ENCODE measurements at regions not wholly inside any gene's neighbourhood (a gene's known extent, or its start where the extent isn't known, plus 50 kb on each side); places are given as distances from the start of the nearest gene placed in this dataset.

- no peak for DNase-seq
Measured at GRCh38 chr5:167578977-167579692, 712.3 kb upstream of the WWC1 start.

GRCh38 chr5:167579693-167580055 lies 711.8 kb upstream of the WWC1 start:
- no peak for DNase-seq

- DNase-seq = no peak
Measured at GRCh38 chr5:167580608-167581007, 710.8 kb upstream of the WWC1 start.

- no peak for DNase-seq
Measured at GRCh38 chr5:167582283-167582682, 709.2 kb upstream of the WWC1 start.

- no peak for DNase-seq
Measured at GRCh38 chr5:167582886-167583285, 708.6 kb upstream of the WWC1 start.

- DNase-seq = no peak
Measured at GRCh38 chr5:167585184-167585583, 706.3 kb upstream of the WWC1 start.

GRCh38 chr5:167587772-167588437 lies 703.5 kb upstream of the WWC1 start:
- DNase-seq = no peak

GRCh38 chr5:167592114-167592513 lies 699.3 kb upstream of the WWC1 start:
- DNase-seq = no peak

- DNase-seq = no peak
Measured at GRCh38 chr5:167593329-167594060, 698.0 kb upstream of the WWC1 start.

- DNase-seq = no peak
Measured at GRCh38 chr5:167594061-167594435, 697.4 kb upstream of the WWC1 start.

GRCh38 chr5:167594750-167595149 lies 696.7 kb upstream of the WWC1 start:
- no peak for DNase-seq

GRCh38 chr5:167595196-167595595 lies 696.2 kb upstream of the WWC1 start:
- no peak for DNase-seq

GRCh38 chr5:167598166-167598565 lies 693.3 kb upstream of the WWC1 start:
- no peak for DNase-seq

- no peak for DNase-seq
Measured at GRCh38 chr5:167602067-167602466, 689.4 kb upstream of the WWC1 start.

- no peak for DNase-seq
Measured at GRCh38 chr5:167603135-167603534, 688.3 kb upstream of the WWC1 start.

GRCh38 chr5:167608390-167609272 lies 682.8 kb upstream of the WWC1 start:
- no peak for DNase-seq

- no peak for DNase-seq
Measured at GRCh38 chr5:167614294-167615021, 677.0 kb upstream of the WWC1 start.

GRCh38 chr5:167616043-167616890 lies 675.2 kb upstream of the WWC1 start:
- no peak for DNase-seq

GRCh38 chr5:167623354-167623753 lies 668.1 kb upstream of the WWC1 start:
- no peak for DNase-seq

- no peak for DNase-seq
Measured at GRCh38 chr5:167624053-167624452, 667.4 kb upstream of the WWC1 start.

GRCh38 chr5:167626341-167627123 lies 664.9 kb upstream of the WWC1 start:
- no peak for DNase-seq

All from NCI-H1436 (cell line).